HepG2 (cell line): ENCODE measurements at regions not wholly inside any gene's neighbourhood (a gene's known extent, or its start where the extent isn't known, plus 50 kb on each side); places are given as distances from the start of the nearest gene placed in this dataset.

Experiments used
- ATAC-seq: fragments of 200-7000 bp; cut with Tn5 transposase; 3 replicates; pipeline ENCODE4 v1.9.1; 2020; ENCODE audit warnings: mild to moderate bottlenecking, moderate library complexity
- BruUV-seq: library from RNA; stranded (reverse); fragments of 400-500 nt; replicated peaks from 2 replicates; lab custom pipeline; 2021; lab: Mats Ljungman, UMichigan
- CTCF ChIA-PET: fragments of 300-600 bp; formaldehyde crosslinking; extraction: SDS; loops from one replicate; lab custom pipeline; 2021; ENCODE audit warnings: low total read pairs, inconsistent platforms, low intra/inter-chr PET ratio; lab: Yijun Ruan, JAX
- POLR2A ChIA-PET: fragments of 350-600 bp; sonication (Branson Sonifier 250); formaldehyde crosslinking; loops from one replicate; lab custom pipeline; 2020; ENCODE audit warnings: antibody characterized with exemption, inconsistent platforms; lab: Yijun Ruan, JAX
- DNase-seq: peaks from one replicate; pipeline ENCODE4 v3.0.0-alpha.2; 2015; ENCODE audit warnings: low spot score
- FAIRE-seq: peaks from 3 replicates; lab custom pipeline; 2011; peaks lifted over from hg19 to GRCh38; lab: Jason Lieb, UNC
- H2AFZ ChIP-seq: one replicate; pipeline ENCODE4 v1.6.1; 2011; ENCODE audit warnings: low read length, inconsistent platforms
- H3K27ac ChIP-seq: fragments of 300-600 bp; 3 replicates; pipeline ENCODE4 v1.8.0; 2011; ENCODE audit warnings: mixed run types, mild to moderate bottlenecking, mixed read lengths, low read length, inconsistent platforms; ENCODE audit not compliant: insufficient read depth; ENCODE audit errors: extremely low read length
- H3K27me3 ChIP-seq, 2 experiments: fragments of 200-600 bp in 1 of 2; 2 replicates in 1 of 2; 3 replicates in 1 of 2; pipeline versions ENCODE4 v1.6.0 to v1.8.0; 2011; ENCODE audit warnings: low read length in 2 of 2, mild to moderate bottlenecking in 2 of 2, moderate library complexity in 2 of 2, inconsistent platforms in 1 of 2; ENCODE audit not compliant: insufficient read depth in 2 of 2, control insufficient read depth in 1 of 2
- H3K36me3 ChIP-seq, 2 experiments: fragments of 200-600 bp in 1 of 2; replicated peaks in 1 of 2; 2 replicates in 1 of 2; 3 replicates in 1 of 2; pipeline versions ENCODE4 v1.5.1 to v1.8.0; 2011; ENCODE audit warnings: low read length in 2 of 2, inconsistent platforms in 1 of 2; ENCODE audit not compliant: insufficient read depth in 2 of 2, control insufficient read depth in 1 of 2
- H3K4me1 ChIP-seq: 2 replicates; pipeline ENCODE4 v1.5.1; 2012; ENCODE audit warnings: low read length, inconsistent platforms; ENCODE audit not compliant: insufficient read depth
- H3K4me2 ChIP-seq: 2 replicates; pipeline ENCODE4 v1.6.0; 2011; ENCODE audit warnings: low read depth, low read length, inconsistent platforms
- H3K4me3 ChIP-seq, 3 experiments: fragments of 200-600 bp in 1 of 3; sonication (generic), shearing (Covaris generic) in 1 of 3; replicated peaks in 1 of 3; 2 replicates each; pipeline ENCODE4 v1.5.1; 2011 to 2016; ENCODE audit warnings: low read length in 3 of 3, inconsistent platforms in 2 of 3, low read depth in 2 of 3, mild to moderate bottlenecking in 2 of 3, control low read depth in 1 of 3, mixed read lengths in 1 of 3; ENCODE audit not compliant: insufficient read depth in 1 of 3
- H3K79me2 ChIP-seq: one replicate; pipeline ENCODE4 v1.6.1; 2011; ENCODE audit warnings: low read length, inconsistent platforms; ENCODE audit not compliant: insufficient read depth
- H3K9ac ChIP-seq: 2 replicates; pipeline ENCODE4 v1.6.0; 2011; ENCODE audit warnings: mild to moderate bottlenecking, low read depth, low read length, inconsistent platforms; ENCODE audit not compliant: insufficient read depth
- H3K9me3 ChIP-seq: 2 replicates; pipeline ENCODE4 v1.5.1; 2012; ENCODE audit warnings: mild to moderate bottlenecking, low read length
- H4K20me1 ChIP-seq: 2 replicates; pipeline ENCODE4 v1.6.0; 2011; ENCODE audit warnings: inconsistent platforms, mild to moderate bottlenecking, low read length, moderate library complexity; ENCODE audit not compliant: insufficient read depth
- HNRNPL ChIP-seq: fragments of 200-400 bp; formaldehyde crosslinking; IDR thresholded peaks from 2 replicates; pipeline ENCODE4 v1.6.1; 2017; ENCODE audit warnings: mild to moderate bottlenecking, low read depth, low read length
- MED8 ChIP-seq: sonication (generic); formaldehyde crosslinking; IDR thresholded peaks from 2 replicates; pipeline ENCODE4 v1.8.1; 2023; ENCODE audit warnings: mild to moderate bottlenecking, missing genetic modification reagents; ENCODE audit not compliant: insufficient replicate concordance
- NBN ChIP-seq: fragments of 450-650 bp; conservative IDR thresholded peaks from 2 replicates; pipeline ENCODE4 v1.6.1; 2017
- NR2F6 ChIP-seq, 2 experiments: IDR thresholded peaks; 2 replicates each; pipeline ENCODE4 v1.6.1; 2016; ENCODE audit warnings: antibody characterized with exemption in 1 of 2, mild to moderate bottlenecking in 1 of 2
- RAD21 ChIP-seq: fragments of 450-650 bp; formaldehyde crosslinking; IDR thresholded peaks from 2 replicates; pipeline ENCODE4 v1.5.0; 2020; ENCODE audit warnings: mild to moderate bottlenecking
- RFX5 ChIP-seq: IDR thresholded peaks from 2 replicates; pipeline ENCODE4 v1.6.1; 2011; ENCODE audit warnings: low read depth, low read length, improper control_type of control experiment
- TBL1XR1 ChIP-seq: fragments of 150-350 bp; IDR thresholded peaks from 2 replicates; pipeline ENCODE4 v1.6.1; 2014; ENCODE audit warnings: borderline replicate concordance, low read length; ENCODE audit not compliant: partially characterized antibody
- TBP ChIP-seq: sonication (generic); formaldehyde crosslinking; IDR thresholded peaks from 2 replicates; pipeline ENCODE4 v1.5.0; 2020; ENCODE audit warnings: missing genetic modification reagents
- TMF1 ChIP-seq: sonication (generic); formaldehyde crosslinking; IDR thresholded peaks from 2 replicates; pipeline ENCODE4 v1.8.1; 2022; ENCODE audit warnings: low read depth, missing genetic modification reagents
- ZNF337 ChIP-seq: sonication (generic); formaldehyde crosslinking; IDR thresholded peaks from 2 replicates; pipeline ENCODE4 v1.5.1; 2020; ENCODE audit warnings: missing genetic modification reagents, low read depth, mild to moderate bottlenecking, borderline replicate concordance
- ZNF569 ChIP-seq: sonication (generic); formaldehyde crosslinking; IDR thresholded peaks from 2 replicates; pipeline ENCODE4 v1.5.0; 2020; ENCODE audit warnings: mild to moderate bottlenecking, missing genetic modification reagents, moderate library complexity, borderline replicate concordance
- ZNF747 ChIP-seq: sonication (generic); formaldehyde crosslinking; IDR thresholded peaks from 2 replicates; pipeline ENCODE4 v1.8.1; 2023; ENCODE audit warnings: missing genetic modification reagents, mild to moderate bottlenecking, borderline replicate concordance
- WGBS: methylation state at CpG from one replicate; pipeline ENCODE4 v1.1.6; 2017; ENCODE audit warnings: low lambda C conversion rate; 5-methylcytosine and 5-hydroxymethylcytosine counted together
- in situ Hi-C: cut with HindIII; loops from 2 replicates; pipeline ENCODE4 v1.10.0; 2017; ENCODE audit warnings: low pct_unique_long_range_greater_than_20kb; ENCODE audit not compliant: extremely low pct_ligation_motif_present
- intact Hi-C: fragments of 100-400 bp; cut with micrococcal nuclease; formaldehyde crosslinking; loops from one replicate; pipeline ENCODE4 v1.10.0; 2022; ENCODE audit not compliant: unreplicated experiment
- TF ChIP-seq, protein P1 (sequence below): sonication (generic); formaldehyde crosslinking; IDR thresholded peaks from 2 replicates; pipeline ENCODE4 v1.8.0; 2022; ENCODE audit warnings: low read depth, missing genetic modification reagents

- Histone ChIP-seq H3K9me3 (no peaks in the 10 kb centered on the region), H3K79me2 (no peaks in the 10 kb centered on the region), H3K36me3 (no peaks in the 10 kb centered on the region), H3K4me2 (no peak overlapping the region), H3K9ac (no peak overlapping the region), H3K4me3 (no peak overlapping the region), H2AFZ (no peak overlapping the region), H3K4me1 (peaks cover 31% of the 10 kb centered on the region), H4K20me1 (no peaks in the 10 kb centered on the region), H3K27ac (no peak overlapping the region), H3K27me3 (peaks cover 0 to 10% of the 10 kb centered on the region in 2 experiments; a peak in 1 of 5 replicates)
- TF ChIP-seq, protein P1, sequence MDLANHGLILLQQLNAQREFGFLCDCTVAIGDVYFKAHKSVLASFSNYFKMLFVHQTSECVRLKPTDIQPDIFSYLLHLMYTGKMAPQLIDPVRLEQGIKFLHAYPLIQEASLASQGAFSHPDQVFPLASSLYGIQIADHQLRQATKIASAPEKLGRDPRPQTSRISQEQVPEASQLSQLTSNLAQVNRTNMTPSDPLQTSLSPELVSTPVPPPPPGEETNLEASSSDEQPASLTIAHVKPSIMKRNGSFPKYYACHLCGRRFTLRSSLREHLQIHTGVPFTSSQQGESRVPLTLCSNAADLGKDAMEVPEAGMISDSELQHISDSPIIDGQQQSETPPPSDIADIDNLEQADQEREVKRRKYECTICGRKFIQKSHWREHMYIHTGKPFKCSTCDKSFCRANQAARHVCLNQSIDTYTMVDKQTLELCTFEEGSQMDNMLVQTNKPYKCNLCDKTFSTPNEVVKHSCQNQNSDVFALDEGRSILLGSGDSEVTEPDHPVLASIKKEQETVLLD (CRISPR knock-in tag): no peak
- TF ChIP-seq RFX5: no peak
- TF ChIP-seq ZNF337 (CRISPR knock-in tag): no peak
- no peak for TF ChIP-seq TBL1XR1
- TF ChIP-seq NBN: no peak
- no peak for TF ChIP-seq TMF1 (CRISPR knock-in tag)
- no peak for TF ChIP-seq NR2F6 (IDR thresholded peaks at IDR 0.05)
- TF ChIP-seq NR2F6 (CRISPR knock-in tag; IDR thresholded peaks at IDR 0.05): no peak
- TF ChIP-seq TBP (CRISPR knock-in tag): no peak
- TF ChIP-seq HNRNPL: no peak
- no peak for TF ChIP-seq ZNF569 (CRISPR knock-in tag)
- no peak for TF ChIP-seq MED8 (CRISPR knock-in tag)
- no peak for TF ChIP-seq ZNF747 (CRISPR knock-in tag)
- TF ChIP-seq RAD21 (CRISPR knock-in tag): no peak
- DNase-seq (no peak), FAIRE-seq (no peak), ATAC-seq (no peak)
- WGBS: 78% methylated on average over 9 of the region's 9 CpGs
- in situ Hi-C loops (no loop called here), intact Hi-C loops (no loop called here)
- no TSS peak for BruUV-seq
- POLR2A ChIA-PET: no interaction called here
- CTCF ChIA-PET: no interaction called here
These were observed 696.7 kb upstream of the TBX3 start for GRCh38 chr12:115380546-115381120.
